Urinary bladder (tissue), 3 donors: ENCODE measurements at regions not wholly inside any gene's neighbourhood (a gene's known extent, or its start where the extent isn't known, plus 50 kb on each side); places are given as distances from the start of the nearest gene placed in this dataset.
"Not testable (repeated sequence)": the region's sequence is repeated elsewhere in the genome, so short reads cannot be mapped to it uniquely, and the experiment has no call there.

Source experiments
- DNase-seq: peaks from one replicate; pipeline ENCODE4 v3.0.0-alpha.2; 2015; ENCODE audit errors: extremely low spot score
- H3K27ac ChIP-seq: one replicate; pipeline ENCODE4 v1.5.1; 2013; ENCODE audit warnings: low read depth, mild to moderate bottlenecking, moderate library complexity
- H3K36me3 ChIP-seq: one replicate; pipeline ENCODE4 v1.6.1; 2013; ENCODE audit warnings: mild to moderate bottlenecking, moderate library complexity; ENCODE audit not compliant: insufficient read depth
- H3K4me1 ChIP-seq: one replicate; pipeline ENCODE4 v1.6.1; 2013; ENCODE audit warnings: mild to moderate bottlenecking, moderate library complexity; ENCODE audit not compliant: insufficient read depth
- H3K4me3 ChIP-seq: one replicate; pipeline ENCODE4 v1.5.1; 2013; ENCODE audit warnings: low read depth, low read length
- WGBS: extraction: QIAGEN DNeasy Blood & Tissue Kit; methylation state at CpG from one replicate; pipeline ENCODE4 v1.1.7; 2013; 5-methylcytosine and 5-hydroxymethylcytosine counted together
- donor health status: healthy with polysubstance abuse.
- donor health status: healthy.

- not testable (repeated sequence) for H3K4me3 ChIP-seq, DNase-seq, H3K27ac ChIP-seq, H3K4me1 ChIP-seq, H3K36me3 ChIP-seq
- WGBS, result 89% methylated on average over 3 of the region's 3 CpGs
Observed at GRCh38 chr4:4050781-4051180, 175.9 kb downstream of the OTOP1 start.

GRCh38 chr4:4052933-4053332, 173.8 kb downstream of the OTOP1 start:
- H3K36me3 ChIP-seq, H3K27ac ChIP-seq, H3K4me3 ChIP-seq, H3K4me1 ChIP-seq, DNase-seq: not testable (repeated sequence)
- 66% methylated on average over 2 of the region's 2 CpGs for WGBS

DNA sequence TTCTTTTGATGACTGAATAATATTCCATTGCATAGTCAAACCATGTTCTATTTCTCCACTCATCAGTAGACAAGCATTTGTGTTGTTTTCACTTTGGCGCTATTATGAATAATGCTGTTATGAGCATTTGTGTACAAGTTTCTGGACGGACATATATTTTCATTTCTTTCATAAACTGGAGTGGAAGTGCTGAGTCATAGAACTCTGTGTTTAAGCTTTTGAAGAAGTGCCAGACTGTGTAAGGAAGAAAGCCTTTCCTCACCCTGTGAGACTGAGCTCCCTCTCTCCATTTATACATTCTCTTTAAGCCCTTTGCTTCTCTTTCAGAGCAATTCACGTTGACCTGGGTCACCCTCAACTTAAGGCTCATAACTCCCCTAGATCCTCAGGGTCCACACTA, 169.5 kb downstream of the OTOP1 start:
- 67% methylated on average over 2 of the region's 3 CpGs for WGBS
- H3K36me3 ChIP-seq, H3K4me3 ChIP-seq, H3K27ac ChIP-seq, H3K4me1 ChIP-seq, DNase-seq: not testable (repeated sequence)

DNA sequence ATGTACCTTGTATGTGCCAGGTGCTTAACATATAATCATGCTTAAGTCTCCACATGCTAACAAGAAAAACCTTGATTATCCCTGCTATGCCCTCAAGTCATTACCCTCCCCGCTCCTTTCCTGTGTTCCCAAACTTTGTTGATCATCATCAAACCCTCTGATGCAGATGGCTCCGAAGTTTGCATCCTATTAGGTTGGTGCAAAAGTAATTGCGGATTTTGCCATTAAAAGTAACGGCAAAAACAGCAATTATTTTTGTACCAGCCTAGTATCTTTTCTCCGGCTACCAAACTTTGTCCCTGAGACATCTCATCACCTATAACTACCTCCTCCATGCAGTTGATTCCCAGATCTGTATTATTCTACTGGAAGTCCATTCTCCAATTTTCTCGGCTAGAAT, 142.6 kb downstream of the OTOP1 start:
- not testable (repeated sequence) for H3K27ac ChIP-seq, H3K4me3 ChIP-seq, H3K36me3 ChIP-seq, H3K4me1 ChIP-seq, DNase-seq
- 81% methylated on average over 6 of the region's 6 CpGs for WGBS

GRCh38 chr4:4089716-4090419, 136.9 kb downstream of the OTOP1 start:
- H3K4me3 ChIP-seq, DNase-seq, H3K4me1 ChIP-seq, H3K36me3 ChIP-seq, H3K27ac ChIP-seq: not testable (repeated sequence)
- WGBS, result 46% methylated on average over 7 of the region's 7 CpGs

DNA sequence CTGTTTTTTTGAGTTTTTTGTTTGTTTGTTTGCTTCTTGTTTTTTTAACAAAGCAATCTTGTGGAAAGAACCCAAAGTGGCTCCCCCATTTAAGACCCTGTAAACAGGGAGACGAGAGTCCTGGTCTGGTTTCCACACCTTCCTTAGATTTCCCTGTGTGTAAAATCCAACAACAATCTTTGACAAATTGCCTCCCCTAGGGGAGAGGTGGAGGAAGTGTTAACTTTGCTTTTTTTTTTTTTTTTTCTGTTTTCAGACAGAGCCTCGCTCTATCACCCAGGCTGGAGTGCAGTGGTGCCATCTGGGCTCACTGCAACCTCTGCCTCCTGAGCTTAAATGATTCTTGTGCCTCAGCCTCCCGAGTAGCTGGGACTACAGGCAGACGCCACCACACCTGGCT, 136.0 kb downstream of the OTOP1 start:
- WGBS, result 46% methylated on average over 4 of the region's 4 CpGs
- H3K36me3 ChIP-seq, H3K4me1 ChIP-seq, H3K27ac ChIP-seq, H3K4me3 ChIP-seq, DNase-seq: not testable (repeated sequence)

DNA sequence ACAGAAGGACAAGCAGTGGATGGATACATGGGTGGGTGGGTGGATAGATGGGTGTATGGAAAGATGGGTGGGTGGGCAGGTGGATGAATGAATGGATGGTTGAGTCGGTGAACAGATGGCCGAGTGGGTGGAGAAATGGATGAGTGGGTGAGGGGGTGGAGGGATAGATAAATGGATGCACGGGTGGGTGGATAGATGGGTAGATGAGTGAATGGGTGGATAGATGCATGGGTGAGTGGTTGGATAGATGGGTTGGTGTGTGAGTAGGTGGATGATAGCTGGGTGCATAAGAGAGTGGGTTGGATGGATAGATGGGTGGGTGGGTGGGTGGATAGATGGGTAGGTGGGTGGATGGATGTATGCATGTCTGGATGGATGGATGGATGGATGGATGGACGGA, 134.6 kb downstream of the OTOP1 start:
- not testable (repeated sequence) for H3K27ac ChIP-seq, H3K4me3 ChIP-seq, H3K36me3 ChIP-seq, H3K4me1 ChIP-seq, DNase-seq
- WGBS, result 74% methylated on average over 4 of the region's 4 CpGs

DNA sequence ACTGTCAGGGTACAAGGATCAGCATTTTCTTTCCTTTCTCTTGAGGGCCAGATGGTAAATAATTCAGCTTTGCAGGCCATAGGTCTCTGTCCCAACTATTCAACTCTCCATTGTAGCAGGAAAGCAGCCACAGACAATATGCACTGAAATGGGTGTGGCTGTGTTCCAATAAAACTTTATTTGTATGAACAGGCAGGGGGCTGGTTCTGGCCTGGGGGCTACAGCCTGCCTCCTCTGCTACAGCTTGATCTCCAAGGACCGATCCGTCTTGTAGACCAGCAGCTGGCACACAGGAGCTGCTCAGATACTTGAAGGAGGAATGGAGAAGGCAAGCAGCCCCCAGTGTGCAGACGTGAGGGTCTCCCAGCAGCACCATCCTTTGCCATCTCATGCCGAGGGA, 127.1 kb downstream of the OTOP1 start:
- not testable (repeated sequence) for H3K36me3 ChIP-seq, H3K27ac ChIP-seq, H3K4me1 ChIP-seq, DNase-seq, H3K4me3 ChIP-seq
- 77% methylated on average over 4 of the region's 4 CpGs for WGBS

- WGBS, result under 1% methylated on average over 34 of the region's 36 CpGs
- peak overlapping the region; percentile 33 for H3K4me3 ChIP-seq
- H3K27ac ChIP-seq, H3K4me1 ChIP-seq, DNase-seq, H3K36me3 ChIP-seq: not testable (repeated sequence)
Observed at GRCh38 chr4:4106923-4107322, 119.8 kb downstream of the OTOP1 start.

DNA sequence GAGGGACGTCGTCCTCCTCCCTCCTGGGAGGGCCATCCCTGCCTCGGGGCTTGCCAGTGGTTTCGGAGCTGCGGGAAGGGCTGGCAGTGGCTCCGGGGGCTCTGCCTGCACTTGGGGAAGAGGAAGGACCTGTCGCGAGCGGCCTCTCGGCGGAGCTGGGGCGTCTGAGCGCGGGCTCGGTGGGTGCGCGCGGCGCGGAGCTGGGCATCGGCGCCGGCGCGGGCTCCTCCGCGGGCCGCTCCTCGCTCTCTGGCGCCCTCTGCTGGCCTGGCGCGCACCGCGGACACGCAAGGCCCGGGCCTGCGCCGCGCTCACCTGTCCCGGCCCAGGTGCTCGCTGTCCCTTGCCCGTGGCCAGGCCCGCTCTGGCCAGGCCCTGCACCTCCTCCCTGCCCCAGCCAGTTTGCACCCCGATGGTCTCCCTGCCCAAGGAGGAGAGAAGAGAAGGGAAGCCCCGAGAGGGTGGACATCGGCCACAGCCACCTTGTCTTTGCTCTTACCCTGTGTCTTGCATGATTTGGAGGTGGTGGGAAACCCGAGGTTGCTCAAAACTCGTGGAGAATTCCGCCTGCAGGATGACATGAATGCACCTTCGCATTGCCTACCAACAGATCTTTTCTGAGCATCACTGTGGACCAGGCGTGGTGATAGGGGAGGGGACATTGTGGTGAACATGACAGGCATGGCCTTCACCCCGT, 119.2 kb downstream of the OTOP1 start:
- not testable (repeated sequence) for DNase-seq, H3K36me3 ChIP-seq, H3K4me1 ChIP-seq, H3K27ac ChIP-seq
- WGBS, result 9% methylated on average over 52 of the region's 52 CpGs
- peak overlapping the region; percentile 14 for H3K4me3 ChIP-seq

- WGBS, result 87% methylated on average over 13 of the region's 13 CpGs
- H3K4me1 ChIP-seq, DNase-seq, H3K4me3 ChIP-seq, H3K27ac ChIP-seq, H3K36me3 ChIP-seq: not testable (repeated sequence)
Observed at GRCh38 chr4:4115381-4115780, 111.3 kb downstream of the OTOP1 start.

DNA sequence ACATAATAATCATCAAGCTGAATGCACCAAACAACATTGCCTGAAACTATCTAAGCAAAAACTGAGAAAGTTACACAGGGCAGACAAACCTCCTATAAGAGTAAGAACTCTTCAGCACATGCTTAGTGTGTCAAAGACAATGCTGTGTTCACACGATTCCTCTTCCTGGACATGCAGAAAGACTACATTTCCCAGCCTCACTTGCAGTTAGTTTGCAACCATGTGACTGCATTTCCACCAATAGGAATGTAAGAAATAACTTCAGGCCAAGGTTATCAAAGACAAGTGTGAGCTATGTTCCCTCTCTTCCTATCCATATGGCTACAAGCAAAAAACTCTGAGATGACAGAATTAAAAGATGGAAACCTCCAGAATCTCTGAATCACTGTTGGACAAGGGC, 109.8 kb downstream of the OTOP1 start:
- DNase-seq, result not testable (repeated sequence)

GRCh38 chr4:4134368-4134767, 92.4 kb downstream of the OTOP1 start:
- H3K27ac ChIP-seq, H3K4me3 ChIP-seq, H3K4me1 ChIP-seq, H3K36me3 ChIP-seq, DNase-seq: not testable (repeated sequence)
- 74% methylated on average over 8 of the region's 8 CpGs for WGBS

More for the DNA sequence above, 109.8 kb downstream of the OTOP1 start:
- H3K36me3 ChIP-seq, H3K4me1 ChIP-seq, H3K27ac ChIP-seq, H3K4me3 ChIP-seq: not testable (repeated sequence)
- 69% methylated on average over 1 of the region's 1 CpG for WGBS

- H3K4me1 ChIP-seq, DNase-seq, H3K36me3 ChIP-seq, H3K27ac ChIP-seq, H3K4me3 ChIP-seq: not testable (repeated sequence)
- 91% methylated on average over 9 of the region's 9 CpGs for WGBS
Observed at GRCh38 chr4:4136621-4137020, 90.1 kb downstream of the OTOP1 start.
